ENCODE measurements at regions not wholly inside any gene's neighbourhood (a gene's known extent, or its start where the extent isn't known, plus 50 kb on each side); places are given as distances from the start of the nearest gene placed in this dataset.

DNA sequence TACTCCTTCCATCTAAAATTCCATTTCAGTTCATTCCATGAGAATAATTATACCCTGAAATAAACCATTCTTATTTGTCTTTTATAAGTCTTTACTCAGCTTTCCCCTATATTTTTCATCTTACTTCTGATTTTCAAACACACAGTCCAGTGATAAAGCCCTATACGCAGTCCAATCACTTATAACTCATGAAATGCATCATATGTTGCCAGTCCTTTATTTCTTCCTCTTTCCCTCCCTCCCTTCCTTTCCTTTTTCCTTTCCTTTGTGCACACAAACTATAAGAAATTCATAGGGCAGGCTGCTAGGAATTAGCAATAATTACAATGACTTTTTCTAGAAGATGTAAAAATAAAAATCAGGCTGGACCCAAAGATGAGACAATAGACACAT, 58.8 kb upstream of the RPS23 start:
- no peaks in the 10 kb centered on the region for H3K36me3 ChIP-seq
- no peaks in the 10 kb centered on the region for H3K27me3 ChIP-seq
- ATAC-seq (no peak), DNase-seq (no peak)
- H3K27ac ChIP-seq, result no peak overlapping the region
- TF ChIP-seq CTCF (IDR thresholded peaks at IDR 0.05), result no peak
- H3K9me3 ChIP-seq, result no peaks in the 10 kb centered on the region
- intact Hi-C loops (cut with DNase I), result no loop called here
- H3K4me3 ChIP-seq, result no peak overlapping the region
- H3K4me1 ChIP-seq, result peaks cover 0 to 15% of the 10 kb centered on the region in 2 donors

DNA sequence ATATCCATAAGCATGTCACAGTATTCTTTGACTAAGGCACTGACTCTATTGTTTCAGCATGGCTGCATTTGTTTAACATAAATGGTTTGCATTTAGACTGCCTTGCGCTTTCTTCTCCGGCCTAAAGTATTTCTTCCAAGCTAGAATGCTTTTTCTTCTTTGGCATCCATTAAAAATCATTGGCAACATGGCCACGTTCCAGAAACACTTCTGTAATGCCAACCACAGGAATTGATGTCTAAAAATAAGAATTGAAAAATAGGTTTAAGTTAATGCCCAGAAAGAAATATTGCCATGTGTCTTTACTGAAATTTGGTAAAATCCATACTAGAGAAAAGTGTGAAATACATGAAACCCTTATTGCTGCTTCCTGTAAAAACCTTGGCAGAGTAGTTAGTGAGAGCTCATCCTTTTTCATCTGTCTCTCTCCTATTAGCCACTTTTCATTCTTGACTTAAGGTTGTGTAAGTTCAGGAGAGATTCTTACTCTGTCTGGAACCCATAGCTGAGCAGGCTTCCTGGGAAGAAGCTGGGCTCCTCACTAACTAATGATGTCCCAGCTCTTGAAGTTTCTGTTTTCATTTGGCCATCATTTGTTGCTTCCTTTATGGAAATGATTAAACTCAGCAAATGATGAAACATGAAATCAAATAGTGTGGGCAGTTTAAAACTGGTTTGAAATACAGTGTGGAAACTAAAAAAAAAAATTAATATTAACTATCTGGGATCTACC, 58.2 kb upstream of the RPS23 start:
- DNase-seq (no peak), ATAC-seq (no peak)
- Histone ChIP-seq H3K36me3 (no peaks in the 10 kb centered on the region), H3K4me1 (peaks cover 0 to 15% of the 10 kb centered on the region in 2 donors), H3K27ac (no peak overlapping the region), H3K4me3 (no peak overlapping the region), H3K9me3 (no peaks in the 10 kb centered on the region), H3K27me3 (no peaks in the 10 kb centered on the region)
- intact Hi-C loops (cut with DNase I), result no loop called here
- TF ChIP-seq CTCF (IDR thresholded peaks at IDR 0.05), result no peak

DNA sequence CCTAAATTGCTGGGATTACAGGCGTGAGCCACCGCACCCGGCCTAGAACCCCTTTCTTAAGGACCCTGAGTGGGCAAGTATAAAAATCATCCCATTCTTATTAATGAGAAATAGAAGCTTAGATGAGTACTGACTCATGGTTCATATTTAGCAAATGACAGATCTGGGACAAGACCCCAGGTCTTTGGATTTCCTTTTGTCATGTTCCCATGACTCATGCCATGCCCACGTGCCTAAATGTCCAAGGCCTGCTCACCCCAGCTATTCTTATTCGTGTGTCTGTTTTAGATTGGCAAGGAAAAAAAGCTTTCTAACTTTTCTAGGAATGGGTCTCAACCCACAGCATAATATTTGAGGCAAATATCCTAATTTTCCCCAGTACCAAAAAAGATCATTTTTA, 57.7 kb upstream of the RPS23 start:
- no peaks in the 10 kb centered on the region for H3K36me3 ChIP-seq
- no peak for TF ChIP-seq CTCF (IDR thresholded peaks at IDR 0.05)
- no peaks in the 10 kb centered on the region for H3K27me3 ChIP-seq
- no peak for ATAC-seq
- H3K4me1 ChIP-seq, result peaks cover 0 to 15% of the 10 kb centered on the region in 2 donors
- H3K4me3 ChIP-seq, result no peak overlapping the region
- DNase-seq, result no peak
- H3K27ac ChIP-seq, result peak overlapping the region in 1 of 2 donors; percentile 75
- intact Hi-C loops (cut with DNase I), result no loop called here
- no peaks in the 10 kb centered on the region for H3K9me3 ChIP-seq

- intact Hi-C loops (cut with DNase I), result no loop called here
- no peaks in the 10 kb centered on the region for H3K9me3 ChIP-seq
- H3K4me3 ChIP-seq, result no peak overlapping the region
- peaks cover 0 to 15% of the 10 kb centered on the region in 2 donors for H3K4me1 ChIP-seq
- peak; percentile 88 for ATAC-seq
- DNase-seq, result peak in 1 of 4 donors; percentile 16
- TF ChIP-seq CTCF (IDR thresholded peaks at IDR 0.05), result no peak
- no peaks in the 10 kb centered on the region for H3K36me3 ChIP-seq
- H3K27ac ChIP-seq, result peak overlapping the region in 1 of 2 donors; percentile 75
- no peaks in the 10 kb centered on the region for H3K27me3 ChIP-seq
Observed at GRCh38 chr5:82334856-82335255, 56.7 kb upstream of the RPS23 start.

GRCh38 chr5:82334085-82334692, 56.0 kb upstream of the RPS23 start:
- Histone ChIP-seq H3K4me1 (peaks cover 0 to 15% of the 10 kb centered on the region in 2 donors), H3K27me3 (no peaks in the 10 kb centered on the region), H3K9me3 (no peaks in the 10 kb centered on the region), H3K36me3 (no peaks in the 10 kb centered on the region), H3K4me3 (no peak overlapping the region), H3K27ac (peak overlapping the region in 1 of 2 donors; percentile 60)
- ATAC-seq (no peak), DNase-seq (no peak)
- intact Hi-C loops (cut with DNase I), result no loop called here
- no peak for TF ChIP-seq CTCF (IDR thresholded peaks at IDR 0.05)
